ENCODE measurements at regions not wholly inside any gene's neighbourhood (a gene's known extent, or its start where the extent isn't known, plus 50 kb on each side); places are given as distances from the start of the nearest gene placed in this dataset.
A peak's percentile ranks its signal among the peaks of the same experiment; 100 is the strongest.

- CTCF ChIA-PET = no interaction called here
- peak; percentile 74 for DNase-seq (ENCODE audit: low spot score)
- TF ChIP-seq CTCF (conservative IDR thresholded peaks at IDR 0.05; ENCODE audit: low read depth) = no peak
- H3K27ac ChIP-seq = no peak overlapping the region
- POLR2A ChIA-PET (ENCODE audit: low non-redundant PET) = no interaction called here
Observed at GRCh38 chr10:88150339-88150738, 286.9 kb downstream of the PTEN start.

DNA sequence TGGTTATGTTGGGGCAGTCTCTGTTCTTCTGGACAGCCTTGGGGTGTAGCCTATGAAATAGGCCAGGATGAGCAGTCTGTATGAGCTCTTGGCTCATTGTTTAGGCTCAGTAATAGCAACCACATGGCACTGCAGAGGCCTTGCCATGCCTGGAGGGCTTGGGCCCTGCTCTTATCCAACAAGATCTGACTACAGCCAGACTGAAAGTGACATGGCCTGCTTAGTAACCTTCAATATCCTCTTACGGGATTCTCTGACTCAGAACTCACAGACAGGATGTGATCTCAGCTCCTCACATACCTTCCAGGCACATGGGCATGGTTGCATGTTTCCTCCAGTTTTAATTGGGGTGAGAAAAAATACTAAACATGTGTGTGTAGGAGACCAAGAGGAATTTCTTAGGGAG lies 289.3 kb downstream of the PTEN start:
- peak overlapping the region; percentile 81 for H3K27ac ChIP-seq
- ChIA-PET CTCF (interaction anchor here (0.6 to 1.2 kb wide), 4 partner anchors 61 to 411 kb away, joined by 3 to 4 read pairs (median 3); no protein-coding TSS in a partner anchor), POLR2A (ENCODE audit: low non-redundant PET) (no interaction called here)
- TF ChIP-seq CTCF (conservative IDR thresholded peaks at IDR 0.05; ENCODE audit: low read depth) = no peak
- peak; percentile 90 for DNase-seq (ENCODE audit: low spot score)

DNA sequence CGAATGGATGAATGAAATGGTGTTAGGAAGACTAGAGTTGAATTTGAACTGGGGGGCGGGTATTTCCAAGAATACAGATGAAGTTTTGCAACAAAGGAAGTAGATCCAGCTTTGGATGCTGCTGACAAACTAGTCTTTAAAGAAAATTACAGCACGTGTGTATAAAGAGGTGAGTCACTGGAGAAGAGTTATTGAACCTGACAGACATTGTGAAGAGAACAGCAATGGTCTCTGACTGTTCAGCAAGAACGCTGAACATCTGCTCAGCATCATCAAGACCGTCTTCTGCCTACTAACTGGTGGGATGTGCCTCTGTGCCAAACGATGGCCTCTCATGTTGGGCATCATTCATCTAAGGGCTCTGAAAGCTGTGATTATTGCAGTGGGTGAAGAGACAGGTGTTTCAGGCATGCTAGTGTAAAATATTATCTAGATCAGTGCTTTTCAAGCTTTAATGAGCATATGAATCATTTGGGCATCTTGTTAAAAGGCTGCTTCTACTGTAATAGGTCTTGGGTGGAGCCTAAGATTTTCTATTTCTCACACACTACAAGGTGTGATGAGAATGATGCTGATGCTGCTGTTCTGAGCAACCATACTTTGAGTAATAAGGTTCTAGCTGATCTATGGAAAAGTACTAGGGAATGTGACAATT lies 291.3 kb downstream of the PTEN start:
- DNase-seq (ENCODE audit: low spot score) = no peak
- H3K27ac ChIP-seq = no peak overlapping the region
- CTCF ChIA-PET = no interaction called here
- no peak for TF ChIP-seq CTCF (conservative IDR thresholded peaks at IDR 0.05; ENCODE audit: low read depth)
- POLR2A ChIA-PET (ENCODE audit: low non-redundant PET) = no interaction called here

GRCh38 chr10:88156341-88156740 lies 292.9 kb downstream of the PTEN start:
- DNase-seq (ENCODE audit: low spot score) = no peak
- ChIA-PET POLR2A (ENCODE audit: low non-redundant PET) (interaction anchor here (0.5 kb wide), 1 partner anchor 14 kb away, joined by 3 read pairs; no protein-coding TSS in a partner anchor), CTCF (interaction anchor here (0.6 kb wide), 1 partner anchor 54 kb away, joined by 3 read pairs; no protein-coding TSS in a partner anchor)
- TF ChIP-seq CTCF (conservative IDR thresholded peaks at IDR 0.05; ENCODE audit: low read depth) = no peak
- no peak overlapping the region for H3K27ac ChIP-seq

- peak; percentile 79 for DNase-seq (ENCODE audit: low spot score)
- POLR2A ChIA-PET (ENCODE audit: low non-redundant PET) = no interaction called here
- no peak overlapping the region for H3K27ac ChIP-seq
- CTCF ChIA-PET = no interaction called here
- no peak for TF ChIP-seq CTCF (conservative IDR thresholded peaks at IDR 0.05; ENCODE audit: low read depth)
Observed at GRCh38 chr10:88157981-88158465, 294.6 kb downstream of the PTEN start.

DNA sequence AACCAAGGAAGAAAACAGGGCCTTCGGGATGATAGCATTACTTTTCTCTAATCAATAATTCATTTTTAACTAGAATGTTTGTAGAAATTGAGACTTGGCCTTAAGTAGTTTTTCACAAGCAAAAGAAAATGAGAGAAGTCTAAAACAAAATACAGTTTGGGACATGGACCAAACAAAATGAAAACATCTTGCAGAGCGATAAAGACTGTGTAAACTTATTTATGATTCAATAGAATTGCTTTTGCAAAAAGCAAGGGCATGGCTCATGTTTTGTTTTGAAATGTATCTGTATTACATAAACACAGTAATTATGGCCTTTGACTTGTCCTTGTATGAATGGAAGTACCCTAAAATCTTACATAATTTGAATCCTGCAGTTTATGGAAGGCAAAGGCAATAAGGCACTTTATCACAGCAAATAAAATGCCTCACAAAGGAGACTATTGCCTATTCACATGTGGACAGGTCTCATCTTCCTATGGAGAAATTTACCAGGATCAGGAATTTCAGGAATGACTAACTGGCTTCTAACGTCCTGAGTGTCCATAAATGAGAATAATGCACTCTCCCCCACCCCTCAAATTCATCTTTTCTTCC lies 295.2 kb downstream of the PTEN start:
- CTCF ChIA-PET = no interaction called here
- H3K27ac ChIP-seq = peak overlapping the region; percentile 66; the same call in 1 of the 2 replicates
- POLR2A ChIA-PET (ENCODE audit: low non-redundant PET) = no interaction called here
- no peak for TF ChIP-seq CTCF (conservative IDR thresholded peaks at IDR 0.05; ENCODE audit: low read depth)
- DNase-seq (ENCODE audit: low spot score) = no peak
